Activated CD8-positive, alpha-beta T cell treated with anti-CD3 and anti-CD28 coated beads for 36 hours (primary cell): ENCODE measurements at regions not wholly inside any gene's neighbourhood (a gene's known extent, or its start where the extent isn't known, plus 50 kb on each side); places are given as distances from the start of the nearest gene placed in this dataset.
"Not testable (repeated sequence)": the region's sequence is repeated elsewhere in the genome, so short reads cannot be mapped to it uniquely, and the experiment has no call there.

Source experiments
- ATAC-seq: fragments of 200-7000 bp; cut with Tn5 transposase; one replicate; pipeline ENCODE4 v1.10.0; 2021; ENCODE audit warnings: mild to moderate bottlenecking, moderate library complexity
- CTCF ChIA-PET: fragments of 350-600 bp; sonication (Branson Sonifier 250); formaldehyde crosslinking; loops from one replicate; lab custom pipeline; 2021; ENCODE audit warnings: antibody characterized with exemption; lab: Charles Lee
- POLR2A ChIA-PET: fragments of 350-600 bp; sonication (Branson Sonifier 250); formaldehyde crosslinking; loops from one replicate; lab custom pipeline; 2021; ENCODE audit warnings: antibody characterized with exemption; lab: Charles Lee
- DNase-seq: peaks from one replicate; pipeline ENCODE4 v3.0.0-alpha.2; 2020
- H3K27ac Mint-ChIP-seq: one replicate; pipeline ENCODE4 v1.8.0; 2021; ENCODE audit warnings: mild to moderate bottlenecking, mixed read lengths
- H3K27me3 Mint-ChIP-seq: one replicate; pipeline ENCODE4 v1.8.0; 2021; ENCODE audit warnings: mixed read lengths
- H3K36me3 Mint-ChIP-seq: one replicate; pipeline ENCODE4 v1.8.0; 2021; ENCODE audit warnings: low read depth, mixed read lengths
- H3K4me1 Mint-ChIP-seq: one replicate; pipeline ENCODE4 v1.8.0; 2021; ENCODE audit warnings: low read depth, mixed read lengths
- H3K4me3 Mint-ChIP-seq: one replicate; pipeline ENCODE4 v1.8.0; 2021; ENCODE audit warnings: mild to moderate bottlenecking, moderate library complexity, mixed read lengths
- H3K9me3 Mint-ChIP-seq: one replicate; pipeline ENCODE4 v1.8.0; 2021; ENCODE audit warnings: mixed read lengths
- intact Hi-C: fragments of 100-400 bp; cut with micrococcal nuclease; formaldehyde crosslinking; loops from one replicate; pipeline ENCODE4 v1.10.0; 2022
- TF ChIP-seq, protein P1 (sequence below): fragments of 200-600 bp; IDR thresholded peaks from one replicate; pipeline ENCODE4 v1.8.0; 2022; ENCODE audit warnings: antibody characterized with exemption, mild to moderate bottlenecking

DNA sequence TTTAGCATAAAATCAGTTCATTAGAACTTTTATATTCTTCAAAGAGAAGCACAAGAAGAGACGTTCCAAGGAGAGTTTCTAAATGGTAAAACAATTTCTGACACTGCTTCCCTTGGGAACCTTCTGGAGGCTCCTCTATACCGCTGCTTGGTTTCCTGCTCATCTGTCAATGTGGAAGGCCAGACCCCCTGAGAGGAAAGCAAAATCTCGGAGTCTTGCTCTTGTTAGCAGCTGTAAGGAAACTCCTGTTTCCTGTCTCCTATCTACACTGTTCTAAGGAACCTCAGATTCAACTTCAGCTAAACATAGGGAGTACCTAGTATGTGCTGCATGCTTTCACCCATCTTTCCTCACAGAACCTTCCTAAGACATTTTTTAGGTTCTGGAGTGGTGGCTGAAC, 322.2 kb downstream of the BMPER start:
- DNase-seq = no peak
- CTCF ChIA-PET = no interaction called here
- Mint-ChIP-seq H3K27me3 (no peaks in the 10 kb centered on the region), H3K9me3 (peaks cover 6% of the 10 kb centered on the region), H3K4me3 (no peak overlapping the region), H3K4me1 (no peaks in the 10 kb centered on the region), H3K36me3 (no peaks in the 10 kb centered on the region), H3K27ac (no peak overlapping the region)
- POLR2A ChIA-PET = no interaction called here
- ATAC-seq = no peak
- TF ChIP-seq, protein P1, sequence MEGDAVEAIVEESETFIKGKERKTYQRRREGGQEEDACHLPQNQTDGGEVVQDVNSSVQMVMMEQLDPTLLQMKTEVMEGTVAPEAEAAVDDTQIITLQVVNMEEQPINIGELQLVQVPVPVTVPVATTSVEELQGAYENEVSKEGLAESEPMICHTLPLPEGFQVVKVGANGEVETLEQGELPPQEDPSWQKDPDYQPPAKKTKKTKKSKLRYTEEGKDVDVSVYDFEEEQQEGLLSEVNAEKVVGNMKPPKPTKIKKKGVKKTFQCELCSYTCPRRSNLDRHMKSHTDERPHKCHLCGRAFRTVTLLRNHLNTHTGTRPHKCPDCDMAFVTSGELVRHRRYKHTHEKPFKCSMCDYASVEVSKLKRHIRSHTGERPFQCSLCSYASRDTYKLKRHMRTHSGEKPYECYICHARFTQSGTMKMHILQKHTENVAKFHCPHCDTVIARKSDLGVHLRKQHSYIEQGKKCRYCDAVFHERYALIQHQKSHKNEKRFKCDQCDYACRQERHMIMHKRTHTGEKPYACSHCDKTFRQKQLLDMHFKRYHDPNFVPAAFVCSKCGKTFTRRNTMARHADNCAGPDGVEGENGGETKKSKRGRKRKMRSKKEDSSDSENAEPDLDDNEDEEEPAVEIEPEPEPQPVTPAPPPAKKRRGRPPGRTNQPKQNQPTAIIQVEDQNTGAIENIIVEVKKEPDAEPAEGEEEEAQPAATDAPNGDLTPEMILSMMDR = no peak
- intact Hi-C loops = no loop called here

DNA sequence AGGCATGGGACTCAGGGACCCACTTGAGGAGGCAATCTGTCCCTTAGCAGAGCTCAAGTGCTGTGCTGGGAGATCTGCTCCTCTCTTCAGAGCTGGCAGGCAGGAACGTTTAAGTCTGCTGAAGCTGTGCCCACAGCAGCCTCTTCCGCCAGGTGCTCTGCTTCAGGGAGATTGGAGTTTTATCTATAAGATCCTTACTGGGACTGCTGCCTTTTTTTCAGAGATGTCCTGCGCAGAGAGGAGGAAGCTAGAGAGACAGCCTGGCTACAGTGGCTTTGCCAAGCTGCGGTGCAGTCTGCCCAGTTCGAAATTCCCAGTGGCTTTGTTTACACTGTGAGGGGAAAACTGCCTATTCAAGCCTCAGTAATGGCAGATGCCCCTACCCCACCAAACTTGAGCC, 329.8 kb downstream of the BMPER start:
- POLR2A ChIA-PET, H3K27ac Mint-ChIP-seq, H3K4me1 Mint-ChIP-seq, intact Hi-C loops, H3K4me3 Mint-ChIP-seq, CTCF ChIA-PET, DNase-seq, H3K36me3 Mint-ChIP-seq, H3K27me3 Mint-ChIP-seq, H3K9me3 Mint-ChIP-seq, ATAC-seq: not testable (repeated sequence)

DNA sequence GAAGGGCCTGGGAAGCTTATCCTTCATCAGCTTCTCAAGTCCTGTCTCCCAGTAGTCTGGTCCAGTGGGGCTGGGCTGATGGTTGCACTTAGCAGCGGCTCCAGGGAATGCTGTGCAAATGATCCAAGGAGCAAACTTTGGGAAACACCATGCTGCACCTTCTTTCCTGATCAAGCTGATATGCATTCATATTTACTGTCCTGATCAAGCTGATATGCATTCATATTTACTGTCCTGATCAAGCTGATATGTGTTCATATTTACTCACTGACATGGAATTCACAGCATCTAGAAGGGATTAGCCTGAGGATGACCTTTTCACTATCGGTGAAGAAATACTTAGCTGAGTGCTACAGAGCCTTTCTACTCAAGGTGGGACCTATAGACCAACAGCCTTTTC, 330.7 kb downstream of the BMPER start:
- no peaks in the 10 kb centered on the region for H3K4me1 Mint-ChIP-seq
- H3K27ac Mint-ChIP-seq = no peak overlapping the region
- ChIA-PET CTCF (no interaction called here), POLR2A (no interaction called here)
- H3K36me3 Mint-ChIP-seq = no peaks in the 10 kb centered on the region
- intact Hi-C loops = no loop called here
- no peaks in the 10 kb centered on the region for H3K27me3 Mint-ChIP-seq
- TF ChIP-seq, protein P1 = no peak
- no peak for ATAC-seq
- DNase-seq = no peak
- peaks cover 2% of the 10 kb centered on the region for H3K9me3 Mint-ChIP-seq
- no peak overlapping the region for H3K4me3 Mint-ChIP-seq

DNA sequence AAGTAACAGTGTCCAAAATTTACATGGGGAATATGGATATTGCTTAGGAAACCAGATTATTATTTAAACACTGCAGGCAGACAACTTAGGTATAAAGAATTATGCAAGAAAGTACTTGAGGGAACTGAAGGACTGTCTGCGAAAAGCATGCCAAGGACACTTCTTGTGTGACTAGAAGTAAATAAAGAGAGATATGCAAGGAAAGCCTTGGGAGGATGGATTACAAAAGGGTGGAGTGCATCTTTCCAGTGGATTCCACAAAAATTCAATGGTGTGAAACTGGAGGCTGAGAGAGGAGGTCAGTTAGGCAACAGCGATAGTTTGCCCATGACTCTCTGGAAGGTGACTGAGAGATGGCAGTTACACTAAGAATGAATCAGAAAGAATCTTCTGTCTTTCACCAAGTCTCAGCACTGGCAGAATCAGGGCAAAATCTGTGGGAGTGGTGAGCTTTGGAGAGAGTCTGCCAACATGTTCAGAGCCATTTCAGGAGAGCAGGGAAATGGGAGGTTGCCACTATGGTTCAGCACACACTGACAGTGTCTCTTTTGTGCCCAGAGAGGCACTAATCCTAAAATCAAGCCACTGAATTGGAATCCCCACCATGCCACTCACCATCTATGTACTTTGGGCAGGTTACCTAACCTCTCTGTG, 331.6 kb downstream of the BMPER start:
- Mint-ChIP-seq H3K27ac (no peak overlapping the region), H3K4me3 (no peak overlapping the region), H3K9me3 (peaks cover 2% of the 10 kb centered on the region), H3K27me3 (no peaks in the 10 kb centered on the region), H3K36me3 (no peaks in the 10 kb centered on the region), H3K4me1 (no peaks in the 10 kb centered on the region)
- ATAC-seq = no peak
- CTCF ChIA-PET = no interaction called here
- POLR2A ChIA-PET = no interaction called here
- TF ChIP-seq, protein P1 = no peak
- intact Hi-C loops = no loop called here
- DNase-seq = no peak

- ChIA-PET CTCF (no interaction called here), POLR2A (no interaction called here)
- no peak overlapping the region for H3K27ac Mint-ChIP-seq
- no peaks in the 10 kb centered on the region for H3K36me3 Mint-ChIP-seq
- intact Hi-C loops = no loop called here
- H3K9me3 Mint-ChIP-seq = peaks cover 1% of the 10 kb centered on the region
- no peaks in the 10 kb centered on the region for H3K27me3 Mint-ChIP-seq
- TF ChIP-seq, protein P1 = no peak
- no peak for DNase-seq
- H3K4me1 Mint-ChIP-seq = no peaks in the 10 kb centered on the region
- H3K4me3 Mint-ChIP-seq = no peak overlapping the region
- ATAC-seq = no peak
These were observed 332.1 kb downstream of the BMPER start for GRCh38 chr7:34237493-34237849.

DNA sequence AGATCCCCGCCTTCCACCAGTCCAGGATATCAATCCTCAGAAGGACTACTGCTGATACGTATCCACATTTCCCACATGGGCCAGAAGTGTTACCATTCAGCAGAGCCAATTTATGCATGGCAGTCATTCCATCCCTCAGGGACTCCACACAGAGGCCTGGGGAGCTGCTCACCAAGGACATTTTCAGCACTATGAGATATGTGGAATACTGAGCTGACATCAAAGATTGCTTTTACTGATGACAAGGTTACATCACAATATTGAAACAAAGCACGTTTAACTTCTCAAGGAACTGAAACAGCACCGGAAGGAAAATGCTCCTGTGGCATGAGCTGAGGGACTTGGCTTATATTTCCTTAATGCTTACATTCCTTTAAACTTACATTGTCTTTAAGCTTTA, 335.1 kb downstream of the BMPER start:
- TF ChIP-seq, protein P1 = no peak
- CTCF ChIA-PET = no interaction called here

More for the DNA sequence above, 335.1 kb downstream of the BMPER start:
- no peak overlapping the region for H3K4me3 Mint-ChIP-seq
- no peak overlapping the region for H3K27ac Mint-ChIP-seq
- no peaks in the 10 kb centered on the region for H3K36me3 Mint-ChIP-seq
- no peaks in the 10 kb centered on the region for H3K4me1 Mint-ChIP-seq
- H3K27me3 Mint-ChIP-seq = no peaks in the 10 kb centered on the region
- no peaks in the 10 kb centered on the region for H3K9me3 Mint-ChIP-seq
- intact Hi-C loops = no loop called here
- DNase-seq (no peak), ATAC-seq (no peak)
- POLR2A ChIA-PET = no interaction called here
